AG04450 (cell line): ENCODE measurements at regions not wholly inside any gene's neighbourhood (a gene's known extent, or its start where the extent isn't known, plus 50 kb on each side); places are given as distances from the start of the nearest gene placed in this dataset.

Source experiments
- CTCF ChIA-PET: fragments of 300-600, 350-600 bp; formaldehyde crosslinking; extraction: SDS; loops from one replicate; lab custom pipeline; 2022; ENCODE audit warnings: antibody characterized with exemption, inconsistent platforms; lab: Charles Lee
- POLR2A ChIA-PET: fragments of 350-600 bp; formaldehyde crosslinking; extraction: SDS; loops from one replicate; lab custom pipeline; 2021; ENCODE audit warnings: antibody characterized with exemption, inconsistent platforms; lab: Yijun Ruan, JAX
- DNase-seq: peaks from one replicate; pipeline ENCODE4 v3.0.0-alpha.2; 2011; ENCODE audit warnings: low read depth, low spot score
- H3K27ac ChIP-seq: one replicate; pipeline ENCODE4 v1.5.1; 2012; ENCODE audit warnings: low read depth, low read length, control low read depth
- H3K27me3 ChIP-seq: one replicate; pipeline ENCODE4 v1.6.0; 2012; ENCODE audit warnings: low read length; ENCODE audit not compliant: control insufficient read depth, insufficient read depth
- H3K4me3 ChIP-seq: 2 replicates; pipeline ENCODE4 v1.5.1; 2011; ENCODE audit warnings: mild to moderate bottlenecking, low read depth, low read length, control low read depth
- H3K9me3 ChIP-seq: 2 replicates; pipeline ENCODE4 v1.5.1; 2012; ENCODE audit warnings: low read length; ENCODE audit not compliant: control insufficient read depth, insufficient read depth
- TF ChIP-seq, protein P1 (sequence below): IDR thresholded peaks from 2 replicates; pipeline ENCODE4 v1.5.1; 2011; ENCODE audit warnings: low read depth, low read length, control low read depth, inconsistent platforms

DNA sequence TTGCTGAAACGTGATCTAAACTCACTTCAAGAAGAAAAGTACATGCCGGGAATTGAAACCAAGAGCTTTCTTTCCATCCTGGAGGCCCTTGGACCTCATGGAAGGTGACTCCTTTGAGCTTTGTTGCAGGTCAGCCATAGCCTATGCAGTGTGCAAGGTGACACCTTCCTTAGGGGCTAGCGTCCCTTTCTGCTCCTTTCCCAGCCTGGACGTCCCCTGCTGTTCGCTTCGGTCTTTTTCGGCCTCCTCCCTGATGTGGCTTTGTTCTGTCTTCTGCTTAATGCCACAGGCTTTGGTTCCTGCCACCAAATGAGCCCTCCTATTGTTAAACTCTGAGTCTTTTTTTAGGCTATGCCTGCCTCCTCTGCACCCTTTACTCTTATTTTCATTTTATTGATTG is 308.8 kb downstream of the BRINP2 start:
- no peak for DNase-seq
- TF ChIP-seq, protein P1, sequence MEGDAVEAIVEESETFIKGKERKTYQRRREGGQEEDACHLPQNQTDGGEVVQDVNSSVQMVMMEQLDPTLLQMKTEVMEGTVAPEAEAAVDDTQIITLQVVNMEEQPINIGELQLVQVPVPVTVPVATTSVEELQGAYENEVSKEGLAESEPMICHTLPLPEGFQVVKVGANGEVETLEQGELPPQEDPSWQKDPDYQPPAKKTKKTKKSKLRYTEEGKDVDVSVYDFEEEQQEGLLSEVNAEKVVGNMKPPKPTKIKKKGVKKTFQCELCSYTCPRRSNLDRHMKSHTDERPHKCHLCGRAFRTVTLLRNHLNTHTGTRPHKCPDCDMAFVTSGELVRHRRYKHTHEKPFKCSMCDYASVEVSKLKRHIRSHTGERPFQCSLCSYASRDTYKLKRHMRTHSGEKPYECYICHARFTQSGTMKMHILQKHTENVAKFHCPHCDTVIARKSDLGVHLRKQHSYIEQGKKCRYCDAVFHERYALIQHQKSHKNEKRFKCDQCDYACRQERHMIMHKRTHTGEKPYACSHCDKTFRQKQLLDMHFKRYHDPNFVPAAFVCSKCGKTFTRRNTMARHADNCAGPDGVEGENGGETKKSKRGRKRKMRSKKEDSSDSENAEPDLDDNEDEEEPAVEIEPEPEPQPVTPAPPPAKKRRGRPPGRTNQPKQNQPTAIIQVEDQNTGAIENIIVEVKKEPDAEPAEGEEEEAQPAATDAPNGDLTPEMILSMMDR = no peak
- Histone ChIP-seq H3K27ac (no peak overlapping the region), H3K4me3 (no peak overlapping the region), H3K9me3 (no peaks in the 10 kb centered on the region), H3K27me3 (no peaks in the 10 kb centered on the region)
- CTCF ChIA-PET = no interaction called here
- POLR2A ChIA-PET = no interaction called here

DNA sequence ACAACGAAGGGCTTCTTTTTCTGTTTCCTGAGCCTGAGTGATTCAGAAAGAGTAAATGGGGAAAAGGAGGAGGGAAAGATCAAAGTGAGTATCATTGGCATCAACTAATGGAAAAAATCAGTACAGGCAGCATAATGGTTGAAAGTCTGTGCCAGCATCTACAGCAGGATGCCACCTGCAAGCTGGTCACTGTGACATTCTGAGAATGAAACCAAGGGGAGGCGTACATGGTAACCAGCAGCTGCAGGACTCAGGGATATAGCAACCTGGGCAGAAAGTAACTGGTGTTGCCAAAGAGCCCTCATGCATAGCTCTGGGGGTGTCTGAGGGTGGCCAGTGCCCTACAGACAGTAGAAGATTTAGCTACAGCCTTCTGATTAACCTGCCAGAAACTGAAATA is 305.9 kb downstream of the BRINP2 start:
- no peak for DNase-seq
- Histone ChIP-seq H3K4me3 (no peak overlapping the region), H3K9me3 (no peaks in the 10 kb centered on the region), H3K27ac (no peak overlapping the region), H3K27me3 (no peaks in the 10 kb centered on the region)
- ChIA-PET POLR2A (no interaction called here), CTCF (no interaction called here)
- TF ChIP-seq, protein P1 = no peak

DNA sequence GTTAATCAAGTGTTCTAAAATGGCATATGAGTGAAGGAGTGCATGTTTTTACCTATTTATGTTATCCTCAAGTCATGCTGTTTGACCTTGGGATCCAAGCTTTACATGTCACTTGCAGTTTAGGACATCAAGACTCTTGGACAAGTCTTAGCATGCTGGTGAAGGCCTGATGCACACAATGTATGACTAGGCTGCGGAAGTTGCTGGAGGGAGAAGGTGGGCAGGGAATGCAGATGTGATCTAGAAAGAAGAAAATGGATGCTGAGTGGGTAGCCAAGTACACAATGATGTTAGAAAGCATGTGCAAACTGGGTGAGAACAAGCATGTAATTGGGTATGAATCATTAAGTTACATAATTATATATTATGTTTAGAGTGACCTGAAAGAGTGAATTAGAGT is 301.8 kb downstream of the BRINP2 start:
- TF ChIP-seq, protein P1 = no peak
- CTCF ChIA-PET = no interaction called here
- no peaks in the 10 kb centered on the region for H3K9me3 ChIP-seq
- POLR2A ChIA-PET = no interaction called here
- no peak for DNase-seq
- H3K27ac ChIP-seq = no peak overlapping the region
- H3K4me3 ChIP-seq = no peak overlapping the region
- no peaks in the 10 kb centered on the region for H3K27me3 ChIP-seq

DNA sequence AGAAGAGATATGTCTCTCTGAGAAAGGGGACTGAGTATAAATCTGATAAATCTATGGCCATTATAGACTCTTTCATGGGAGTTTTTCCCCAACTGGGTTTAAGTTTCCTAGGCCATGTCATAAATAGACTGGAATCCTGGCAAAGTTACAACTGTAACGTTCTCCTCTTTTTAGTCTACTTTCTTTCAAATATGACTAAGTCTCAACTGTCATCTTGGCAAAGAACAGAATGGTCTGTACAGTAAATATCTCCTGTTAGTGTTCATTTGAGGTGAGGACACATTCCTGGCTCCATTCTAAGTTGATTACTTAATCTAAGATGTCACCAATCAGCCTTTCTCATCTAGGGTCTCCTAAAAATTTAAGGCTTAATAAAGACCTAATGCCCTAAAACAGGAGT is 300.5 kb downstream of the BRINP2 start:
- TF ChIP-seq, protein P1 = no peak
- H3K9me3 ChIP-seq = no peaks in the 10 kb centered on the region
- no peak overlapping the region for H3K27ac ChIP-seq
- DNase-seq = no peak
- H3K4me3 ChIP-seq = no peak overlapping the region
- ChIA-PET POLR2A (no interaction called here), CTCF (no interaction called here)
- no peaks in the 10 kb centered on the region for H3K27me3 ChIP-seq

DNA sequence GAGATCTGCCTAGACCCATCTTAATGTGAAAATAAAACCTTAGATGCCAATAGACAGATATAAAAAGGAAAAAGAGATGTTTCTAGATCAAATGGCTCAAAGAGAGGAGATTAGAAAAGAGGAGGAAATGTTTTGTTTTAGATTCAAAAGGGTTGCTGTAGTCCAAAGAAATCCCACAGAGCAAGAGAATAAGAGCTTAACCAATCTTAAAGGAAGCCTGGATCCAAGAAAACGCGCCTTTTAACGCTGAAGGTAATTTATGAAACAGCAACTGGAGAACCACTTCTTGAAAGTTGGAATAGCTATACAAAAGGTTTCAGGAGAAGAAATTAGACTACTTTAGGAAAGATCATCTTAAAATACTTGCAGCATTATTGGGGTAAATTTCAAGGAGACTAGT is 298.8 kb downstream of the BRINP2 start:
- Histone ChIP-seq H3K27me3 (no peaks in the 10 kb centered on the region), H3K4me3 (no peak overlapping the region), H3K27ac (no peak overlapping the region), H3K9me3 (no peaks in the 10 kb centered on the region)
- TF ChIP-seq, protein P1 = no peak
- DNase-seq = no peak
- POLR2A ChIA-PET = no interaction called here
- CTCF ChIA-PET = interaction anchor here (0.7 kb wide), 3 partner anchors 135 to 516 kb away, joined by 3 to 8 read pairs (median 3); no protein-coding TSS in a partner anchor
